Skin epidermis (tissue), 12 donors: ENCODE measurements at regions not wholly inside any gene's neighbourhood (a gene's known extent, or its start where the extent isn't known, plus 50 kb on each side); places are given as distances from the start of the nearest gene placed in this dataset.
"Not testable (repeated sequence)": the region's sequence is repeated elsewhere in the genome, so short reads cannot be mapped to it uniquely, and the experiment has no call there.

Source experiments
- H3K27ac ChIP-seq, 21 experiments: fragments of 200-600 bp; sonication (generic) in 11 of 21; one replicate each; pipeline ENCODE4 v1.5.0; 2020; ENCODE audit warnings: mild to moderate bottlenecking in 3 of 21, inconsistent platforms in 2 of 21, moderate library complexity in 2 of 21
- H3K4me3 ChIP-seq, 7 experiments: fragments of 200-600 bp; sonication (generic) in 2 of 7; one replicate each; pipeline ENCODE4 v1.5.0; 2020; ENCODE audit warnings: inconsistent platforms in 2 of 7, mild to moderate bottlenecking in 2 of 7, moderate library complexity in 1 of 7

GRCh38 chr1:223036479-223036845, 106.6 kb downstream of the TLR5 start:
- no peak overlapping the region for H3K27ac ChIP-seq
- no peak overlapping the region for H3K4me3 ChIP-seq

GRCh38 chr1:223037845-223038244, 105.2 kb downstream of the TLR5 start:
- no peak overlapping the region for H3K27ac ChIP-seq
- H3K4me3 ChIP-seq = no peak overlapping the region

- Histone ChIP-seq H3K27ac (no peak overlapping the region), H3K4me3 (no peak overlapping the region)
Observed at GRCh38 chr1:223038288-223039006, 104.6 kb downstream of the TLR5 start.

- Histone ChIP-seq H3K27ac (no peak overlapping the region), H3K4me3 (no peak overlapping the region)
Observed at GRCh38 chr1:223039990-223040389, 103.1 kb downstream of the TLR5 start.

- no peak overlapping the region for H3K4me3 ChIP-seq
- H3K27ac ChIP-seq = no peak overlapping the region
Observed at GRCh38 chr1:223041481-223041880, 101.6 kb downstream of the TLR5 start.

- H3K27ac ChIP-seq = no peak overlapping the region
- no peak overlapping the region for H3K4me3 ChIP-seq
Observed at GRCh38 chr1:223045164-223045957, 97.7 kb downstream of the TLR5 start.

GRCh38 chr1:223046011-223046410, 97.0 kb downstream of the TLR5 start:
- Histone ChIP-seq H3K4me3 (no peak overlapping the region), H3K27ac (no peak overlapping the region)

GRCh38 chr1:223046463-223046862, 96.6 kb downstream of the TLR5 start:
- not testable (repeated sequence) for H3K27ac ChIP-seq, H3K4me3 ChIP-seq

- Histone ChIP-seq H3K27ac (no peak overlapping the region), H3K4me3 (no peak overlapping the region)
Observed at GRCh38 chr1:223048026-223048425, 95.0 kb downstream of the TLR5 start.

GRCh38 chr1:223052462-223052861, 90.6 kb downstream of the TLR5 start:
- Histone ChIP-seq H3K4me3 (no peak overlapping the region), H3K27ac (no peak overlapping the region)

GRCh38 chr1:223052931-223053330, 90.1 kb downstream of the TLR5 start:
- H3K4me3 ChIP-seq = no peak overlapping the region
- H3K27ac ChIP-seq = no peak overlapping the region

GRCh38 chr1:223056802-223057201, 86.2 kb downstream of the TLR5 start:
- H3K4me3 ChIP-seq = no peak overlapping the region
- no peak overlapping the region for H3K27ac ChIP-seq

- H3K27ac ChIP-seq = no peak overlapping the region
Observed at GRCh38 chr1:223057569-223058093, 85.4 kb downstream of the TLR5 start.

More at GRCh38 chr1:223057569-223058093, 85.4 kb downstream of the TLR5 start:
- H3K4me3 ChIP-seq = no peak overlapping the region
